Ishikawa (cell line): ENCODE measurements at regions not wholly inside any gene's neighbourhood (a gene's known extent, or its start where the extent isn't known, plus 50 kb on each side); places are given as distances from the start of the nearest gene placed in this dataset.

Source experiments
- CEBPB ChIP-seq: IDR thresholded peaks from 2 replicates; pipeline ENCODE4 v1.6.1; 2012
- EP300 ChIP-seq: IDR thresholded peaks from 2 replicates; pipeline ENCODE4 v1.6.1; 2012; ENCODE audit warnings: borderline replicate concordance
- FOXM1 ChIP-seq: IDR thresholded peaks from 2 replicates; pipeline ENCODE4 v1.6.1; 2012; ENCODE audit warnings: low read depth, borderline replicate concordance
- MAX ChIP-seq: IDR thresholded peaks from 2 replicates; pipeline ENCODE4 v1.6.1; 2012
- NFIC ChIP-seq: IDR thresholded peaks from 2 replicates; pipeline ENCODE4 v1.6.1; 2012
- REST ChIP-seq: IDR thresholded peaks from 2 replicates; pipeline ENCODE4 v1.6.1; 2012; ENCODE audit warnings: low read depth, mild to moderate bottlenecking
- USF1 ChIP-seq: IDR thresholded peaks from 2 replicates; pipeline ENCODE4 v1.6.1; 2012
- YY1 ChIP-seq: IDR thresholded peaks from 2 replicates; pipeline ENCODE4 v1.6.1; 2012; ENCODE audit warnings: low read depth
- ZBTB7A ChIP-seq: IDR thresholded peaks from 2 replicates; pipeline ENCODE4 v1.6.1; 2012; ENCODE audit warnings: low read depth

- no peak for TF ChIP-seq EP300
- no peak for TF ChIP-seq REST
- no peak for TF ChIP-seq MAX
- TF ChIP-seq USF1 = no peak
- TF ChIP-seq CEBPB = no peak
- no peak for TF ChIP-seq YY1
- no peak for TF ChIP-seq NFIC
- TF ChIP-seq FOXM1 = no peak
- no peak for TF ChIP-seq ZBTB7A
These were observed 486.4 kb upstream of the FSTL5 start for GRCh38 chr4:162650166-162650565.
